SK-N-MC (cell line): ENCODE measurements at regions not wholly inside any gene's neighbourhood (a gene's known extent, or its start where the extent isn't known, plus 50 kb on each side); places are given as distances from the start of the nearest gene placed in this dataset.

Experiments
- EZH2 ChIP-seq: fragments of 200-600 bp; sonication (generic); IDR thresholded peaks from one replicate; pipeline ENCODE4 v1.6.1; 2017; ENCODE audit warnings: antibody characterized with exemption
- FOXP2 ChIP-seq: optimal IDR thresholded peaks from 2 replicates; pipeline ENCODE3; 2011; ENCODE audit warnings: mild to moderate bottlenecking, moderate library complexity; ENCODE audit not compliant: insufficient read depth; ENCODE audit errors: extremely low read length, control extremely low read depth
- POLR2AphosphoS5 ChIP-seq: IDR thresholded peaks from 2 replicates; pipeline ENCODE4 v1.6.1; 2012; ENCODE audit warnings: mild to moderate bottlenecking, low read depth, low read length, borderline replicate concordance

DNA sequence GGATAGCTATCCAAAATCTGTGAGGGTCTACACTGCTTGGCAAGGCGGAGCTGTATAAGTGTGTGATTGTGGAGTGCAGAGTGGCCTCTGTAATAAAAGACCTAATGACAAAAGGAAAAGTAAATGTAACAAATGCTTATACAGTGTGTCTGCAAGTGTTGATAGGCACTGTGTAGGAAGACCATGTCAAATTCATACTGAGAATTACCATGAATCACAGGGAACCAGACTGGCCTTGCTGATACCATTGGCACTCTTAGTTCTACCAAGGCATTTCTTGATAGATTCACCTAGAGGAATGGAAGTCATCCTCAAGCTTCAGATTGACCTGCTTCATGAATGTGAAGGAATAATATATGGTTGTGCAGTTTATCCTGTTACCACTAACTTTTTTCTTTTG lies 58.8 kb downstream of the CYCS start:
- TF ChIP-seq POLR2AphosphoS5, result no peak
- TF ChIP-seq EZH2, result no peak
- no peak for TF ChIP-seq FOXP2
